ENCODE measurements at regions not wholly inside any gene's neighbourhood (a gene's known extent, or its start where the extent isn't known, plus 50 kb on each side); places are given as distances from the start of the nearest gene placed in this dataset.

DNA sequence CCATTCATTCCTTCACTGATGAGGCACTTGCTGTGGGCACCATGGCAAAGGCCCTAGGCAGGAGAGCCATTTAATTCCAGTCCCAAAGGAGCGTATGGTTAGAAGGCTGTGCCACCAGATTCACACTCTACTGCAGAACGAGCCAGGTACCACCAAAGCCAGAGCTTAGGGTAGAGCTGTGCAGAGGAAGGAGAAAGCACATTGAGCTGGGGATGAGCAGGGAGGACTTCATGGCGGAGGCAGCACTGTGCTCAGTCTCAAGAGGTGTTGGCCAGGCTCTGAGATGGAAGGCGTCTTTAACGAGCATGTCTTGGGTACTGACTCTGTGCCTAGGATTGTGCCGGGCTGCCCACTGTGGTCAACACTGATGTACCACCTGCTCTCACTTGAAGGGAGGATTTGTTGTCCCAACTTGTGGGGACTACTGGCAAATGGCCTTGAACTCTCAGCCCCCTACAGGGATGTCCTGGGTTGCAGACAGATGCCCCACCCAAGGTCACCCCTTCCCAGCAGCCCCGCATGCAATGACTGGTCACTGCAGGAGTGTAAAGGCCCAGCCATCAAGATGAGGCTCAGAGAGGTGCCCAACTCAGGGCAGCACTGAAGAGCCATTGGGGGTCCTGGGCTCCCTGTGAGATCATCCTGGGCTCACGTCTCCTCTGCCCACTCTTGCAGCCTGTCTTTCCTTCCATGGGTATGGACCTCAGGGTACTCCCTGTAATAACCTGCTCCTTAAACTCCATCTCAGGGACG lies 251.4 kb downstream of the GLI2 start:
- TF ChIP-seq, protein P1, sequence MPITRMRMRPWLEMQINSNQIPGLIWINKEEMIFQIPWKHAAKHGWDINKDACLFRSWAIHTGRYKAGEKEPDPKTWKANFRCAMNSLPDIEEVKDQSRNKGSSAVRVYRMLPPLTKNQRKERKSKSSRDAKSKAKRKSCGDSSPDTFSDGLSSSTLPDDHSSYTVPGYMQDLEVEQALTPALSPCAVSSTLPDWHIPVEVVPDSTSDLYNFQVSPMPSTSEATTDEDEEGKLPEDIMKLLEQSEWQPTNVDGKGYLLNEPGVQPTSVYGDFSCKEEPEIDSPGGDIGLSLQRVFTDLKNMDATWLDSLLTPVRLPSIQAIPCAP (CRISPR knock-in tag; IDR thresholded peaks at IDR 0.05; ENCODE audit: low read depth): no peak
- TF ChIP-seq ZMYM4 (CRISPR knock-in tag; IDR thresholded peaks at IDR 0.05) (no peak), PHB2 (IDR thresholded peaks at IDR 0.05; ENCODE audit: partially characterized antibody) (no peak), MYNN (CRISPR knock-in tag; IDR thresholded peaks at IDR 0.05; ENCODE audit: low read depth) (no peak), ZNF124 (CRISPR knock-in tag; IDR thresholded peaks at IDR 0.05) (no peak), CBFB (CRISPR knock-in tag; IDR thresholded peaks at IDR 0.05) (no peak), TCF12 (IDR thresholded peaks at IDR 0.05) (no peak), TCF12 (CRISPR knock-in tag; IDR thresholded peaks at IDR 0.05) (no peak), ESRRA (CRISPR knock-in tag; IDR thresholded peaks at IDR 0.05; ENCODE audit: low read depth) (no peak), STAT5B (CRISPR knock-in tag; IDR thresholded peaks at IDR 0.05) (no peak)
- TF ChIP-seq, protein P2, sequence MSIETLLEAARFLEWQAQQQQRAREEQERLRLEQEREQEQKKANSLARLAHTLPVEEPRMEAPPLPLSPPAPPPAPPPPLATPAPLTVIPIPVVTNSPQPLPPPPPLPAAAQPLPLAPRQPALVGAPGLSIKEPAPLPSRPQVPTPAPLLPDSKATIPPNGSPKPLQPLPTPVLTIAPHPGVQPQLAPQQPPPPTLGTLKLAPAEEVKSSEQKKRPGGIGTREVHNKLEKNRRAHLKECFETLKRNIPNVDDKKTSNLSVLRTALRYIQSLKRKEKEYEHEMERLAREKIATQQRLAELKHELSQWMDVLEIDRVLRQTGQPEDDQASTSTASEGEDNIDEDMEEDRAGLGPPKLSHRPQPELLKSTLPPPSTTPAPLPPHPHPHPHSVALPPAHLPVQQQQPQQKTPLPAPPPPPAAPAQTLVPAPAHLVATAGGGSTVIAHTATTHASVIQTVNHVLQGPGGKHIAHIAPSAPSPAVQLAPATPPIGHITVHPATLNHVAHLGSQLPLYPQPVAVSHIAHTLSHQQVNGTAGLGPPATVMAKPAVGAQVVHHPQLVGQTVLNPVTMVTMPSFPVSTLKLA (IDR thresholded peaks at IDR 0.05): no peak
- TF ChIP-seq, protein P3, sequence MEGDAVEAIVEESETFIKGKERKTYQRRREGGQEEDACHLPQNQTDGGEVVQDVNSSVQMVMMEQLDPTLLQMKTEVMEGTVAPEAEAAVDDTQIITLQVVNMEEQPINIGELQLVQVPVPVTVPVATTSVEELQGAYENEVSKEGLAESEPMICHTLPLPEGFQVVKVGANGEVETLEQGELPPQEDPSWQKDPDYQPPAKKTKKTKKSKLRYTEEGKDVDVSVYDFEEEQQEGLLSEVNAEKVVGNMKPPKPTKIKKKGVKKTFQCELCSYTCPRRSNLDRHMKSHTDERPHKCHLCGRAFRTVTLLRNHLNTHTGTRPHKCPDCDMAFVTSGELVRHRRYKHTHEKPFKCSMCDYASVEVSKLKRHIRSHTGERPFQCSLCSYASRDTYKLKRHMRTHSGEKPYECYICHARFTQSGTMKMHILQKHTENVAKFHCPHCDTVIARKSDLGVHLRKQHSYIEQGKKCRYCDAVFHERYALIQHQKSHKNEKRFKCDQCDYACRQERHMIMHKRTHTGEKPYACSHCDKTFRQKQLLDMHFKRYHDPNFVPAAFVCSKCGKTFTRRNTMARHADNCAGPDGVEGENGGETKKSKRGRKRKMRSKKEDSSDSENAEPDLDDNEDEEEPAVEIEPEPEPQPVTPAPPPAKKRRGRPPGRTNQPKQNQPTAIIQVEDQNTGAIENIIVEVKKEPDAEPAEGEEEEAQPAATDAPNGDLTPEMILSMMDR (CRISPR knock-in tag; IDR thresholded peaks at IDR 0.05): no peak
- TF ChIP-seq, protein P4, sequence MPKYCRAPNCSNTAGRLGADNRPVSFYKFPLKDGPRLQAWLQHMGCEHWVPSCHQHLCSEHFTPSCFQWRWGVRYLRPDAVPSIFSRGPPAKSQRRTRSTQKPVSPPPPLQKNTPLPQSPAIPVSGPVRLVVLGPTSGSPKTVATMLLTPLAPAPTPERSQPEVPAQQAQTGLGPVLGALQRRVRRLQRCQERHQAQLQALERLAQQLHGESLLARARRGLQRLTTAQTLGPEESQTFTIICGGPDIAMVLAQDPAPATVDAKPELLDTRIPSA (CRISPR knock-in tag; IDR thresholded peaks at IDR 0.05; ENCODE audit: borderline replicate concordance): no peak
- TF ChIP-seq, protein P5, sequence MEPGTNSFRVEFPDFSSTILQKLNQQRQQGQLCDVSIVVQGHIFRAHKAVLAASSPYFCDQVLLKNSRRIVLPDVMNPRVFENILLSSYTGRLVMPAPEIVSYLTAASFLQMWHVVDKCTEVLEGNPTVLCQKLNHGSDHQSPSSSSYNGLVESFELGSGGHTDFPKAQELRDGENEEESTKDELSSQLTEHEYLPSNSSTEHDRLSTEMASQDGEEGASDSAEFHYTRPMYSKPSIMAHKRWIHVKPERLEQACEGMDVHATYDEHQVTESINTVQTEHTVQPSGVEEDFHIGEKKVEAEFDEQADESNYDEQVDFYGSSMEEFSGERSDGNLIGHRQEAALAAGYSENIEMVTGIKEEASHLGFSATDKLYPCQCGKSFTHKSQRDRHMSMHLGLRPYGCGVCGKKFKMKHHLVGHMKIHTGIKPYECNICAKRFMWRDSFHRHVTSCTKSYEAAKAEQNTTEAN (CRISPR knock-in tag; conservative IDR thresholded peaks at IDR 0.05): no peak

Data from HepG2 (cell line).